KMS-11 (cell line): ENCODE measurements at regions not wholly inside any gene's neighbourhood (a gene's known extent, or its start where the extent isn't known, plus 50 kb on each side); places are given as distances from the start of the nearest gene placed in this dataset.

Source experiments
- H2AFZ ChIP-seq: fragments of 200-600 bp; sonication (generic); 2 replicates; pipeline ENCODE4 v1.6.1; 2016; ENCODE audit warnings: antibody characterized with exemption, mixed run types, low read depth
- H3K27ac ChIP-seq: fragments of 200-600 bp; sonication (generic); 2 replicates; pipeline ENCODE4 v1.6.1; 2016; ENCODE audit warnings: mild to moderate bottlenecking, mixed run types
- H3K27me3 ChIP-seq: fragments of 200-600 bp; sonication (generic); 2 replicates; pipeline ENCODE4 v1.6.1; 2017; ENCODE audit warnings: mild to moderate bottlenecking, low read depth, mixed run types, moderate library complexity; ENCODE audit not compliant: insufficient read depth
- H3K36me3 ChIP-seq: fragments of 200-600 bp; sonication (generic); 2 replicates; pipeline ENCODE4 v1.6.1; 2017; ENCODE audit warnings: mild to moderate bottlenecking, mixed run types; ENCODE audit not compliant: insufficient read depth
- H3K4me1 ChIP-seq: fragments of 200-600 bp; sonication (generic); 2 replicates; pipeline ENCODE4 v1.6.1; 2016; ENCODE audit warnings: mild to moderate bottlenecking, low read depth, mixed run types; ENCODE audit not compliant: poor library complexity, severe bottlenecking
- H3K4me2 ChIP-seq: fragments of 200-600 bp; sonication (generic); 2 replicates; pipeline ENCODE4 v1.7.0; 2016; ENCODE audit warnings: mild to moderate bottlenecking, mixed run types
- H3K4me3 ChIP-seq: fragments of 200-600 bp; sonication (generic); IDR thresholded peaks from 2 replicates; pipeline ENCODE4 v1.6.1; 2017; ENCODE audit warnings: low read depth, low read length, mixed read lengths; ENCODE audit not compliant: insufficient read depth
- H3K79me2 ChIP-seq: fragments of 200-600 bp; sonication (generic); 2 replicates; pipeline ENCODE4 v1.6.1; 2016; ENCODE audit warnings: low read depth, mixed run types; ENCODE audit not compliant: insufficient read depth
- H3K9ac ChIP-seq: fragments of 200-600 bp; sonication (generic); 2 replicates; pipeline ENCODE4 v1.6.1; 2016; ENCODE audit warnings: mild to moderate bottlenecking, mixed run types
- H4K20me1 ChIP-seq: fragments of 200-600 bp; sonication (generic); 2 replicates; pipeline ENCODE4 v1.6.1; 2016; ENCODE audit warnings: mild to moderate bottlenecking, mixed run types; ENCODE audit not compliant: insufficient read depth
- CTCF ChIP-seq: fragments of 200-600 bp; sonication (generic); conservative IDR thresholded peaks from 2 replicates; pipeline ENCODE4 v1.6.1; 2017; ENCODE audit warnings: low read depth, mild to moderate bottlenecking, antibody characterized with exemption, low read length, moderate library complexity, mixed read lengths

DNA sequence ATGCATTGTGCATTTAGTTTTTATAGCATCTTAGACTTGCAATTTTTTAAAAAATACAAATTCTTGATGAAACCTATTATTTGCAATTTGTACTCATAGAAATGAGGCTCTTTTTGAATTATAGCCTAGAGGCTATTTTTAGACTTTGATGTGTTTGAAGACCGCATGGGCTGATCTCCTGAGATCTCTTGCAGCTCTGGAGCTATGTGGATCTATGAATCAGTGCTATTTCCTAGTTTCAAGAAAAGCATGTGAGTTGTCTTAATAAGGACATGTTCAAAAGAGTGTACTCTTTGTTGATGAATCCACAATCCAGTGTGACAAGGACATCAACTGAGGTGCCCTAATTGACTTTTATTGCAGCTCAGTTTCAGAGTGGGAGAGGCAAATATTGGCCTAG lies 620.5 kb downstream of the ETS1 start:
- Histone ChIP-seq H3K27ac (no peak overlapping the region), H3K4me1 (no peaks in the 10 kb centered on the region), H3K27me3 (no peaks in the 10 kb centered on the region), H2AFZ (no peak overlapping the region), H3K4me2 (no peak overlapping the region), H3K36me3 (no peaks in the 10 kb centered on the region), H3K4me3 (no peak overlapping the region), H3K9ac (no peak overlapping the region), H4K20me1 (no peaks in the 10 kb centered on the region), H3K79me2 (no peaks in the 10 kb centered on the region)
- no peak for TF ChIP-seq CTCF

GRCh38 chr11:127965939-127966668 lies 621.3 kb downstream of the ETS1 start:
- Histone ChIP-seq H3K4me2 (no peak overlapping the region), H3K27me3 (no peaks in the 10 kb centered on the region), H2AFZ (no peak overlapping the region), H3K36me3 (no peaks in the 10 kb centered on the region), H3K9ac (no peak overlapping the region), H3K27ac (no peak overlapping the region), H3K79me2 (no peaks in the 10 kb centered on the region), H3K4me1 (no peaks in the 10 kb centered on the region), H4K20me1 (no peaks in the 10 kb centered on the region), H3K4me3 (no peak overlapping the region)
- TF ChIP-seq CTCF = no peak

DNA sequence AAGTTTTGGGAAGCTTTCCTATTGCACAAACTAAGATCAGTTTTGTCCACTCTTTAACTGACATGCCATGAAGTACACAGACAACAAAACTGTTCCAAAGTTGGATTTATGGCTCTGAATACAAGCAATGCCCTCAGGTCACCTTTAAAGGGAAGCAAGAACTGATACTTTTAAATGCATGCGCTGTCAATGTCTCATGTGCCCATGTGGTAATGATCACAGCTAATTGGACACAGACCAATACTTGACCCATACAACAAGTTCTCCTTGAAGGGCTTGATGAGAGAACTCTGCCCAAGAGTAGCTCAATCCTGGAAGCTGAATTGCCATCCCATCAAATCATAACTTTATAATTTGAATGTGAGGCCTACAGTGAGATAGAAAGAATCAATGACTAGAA lies 624.9 kb downstream of the ETS1 start:
- no peak overlapping the region for H2AFZ ChIP-seq
- H3K36me3 ChIP-seq = no peaks in the 10 kb centered on the region
- H3K27me3 ChIP-seq = no peaks in the 10 kb centered on the region
- H3K4me1 ChIP-seq = no peaks in the 10 kb centered on the region
- no peak for TF ChIP-seq CTCF
- H3K9ac ChIP-seq = no peak overlapping the region
- no peak overlapping the region for H3K4me2 ChIP-seq
- H3K79me2 ChIP-seq = no peaks in the 10 kb centered on the region
- no peaks in the 10 kb centered on the region for H4K20me1 ChIP-seq
- no peak overlapping the region for H3K27ac ChIP-seq
- H3K4me3 ChIP-seq = no peak overlapping the region

- no peak overlapping the region for H3K27ac ChIP-seq
- no peak overlapping the region for H3K4me3 ChIP-seq
- H3K36me3 ChIP-seq = no peaks in the 10 kb centered on the region
- no peaks in the 10 kb centered on the region for H3K79me2 ChIP-seq
- TF ChIP-seq CTCF = no peak
- no peaks in the 10 kb centered on the region for H4K20me1 ChIP-seq
- H3K9ac ChIP-seq = no peak overlapping the region
- H3K27me3 ChIP-seq = no peaks in the 10 kb centered on the region
- no peaks in the 10 kb centered on the region for H3K4me1 ChIP-seq
- H2AFZ ChIP-seq = no peak overlapping the region
- no peak overlapping the region for H3K4me2 ChIP-seq
These were observed 637.2 kb downstream of the ETS1 start for GRCh38 chr11:127950162-127950561.
